Keratinocyte (primary cell): ENCODE measurements at regions not wholly inside any gene's neighbourhood (a gene's known extent, or its start where the extent isn't known, plus 50 kb on each side); places are given as distances from the start of the nearest gene placed in this dataset.

Experiments
- DNase-seq: peaks from one replicate; pipeline ENCODE4 v3.0.0-alpha.2; 2011; ENCODE audit warnings: low read depth, missing footprints, low spot score
- FAIRE-seq: peaks from 2 replicates; lab custom pipeline; 2011; peaks lifted over from hg19 to GRCh38; lab: Jason Lieb, UNC
- H2AFZ ChIP-seq: 2 replicates; pipeline ENCODE4 v1.6.0; 2012; ENCODE audit warnings: low read length, control low read depth, inconsistent platforms; ENCODE audit not compliant: control insufficient read depth
- H3K27ac ChIP-seq: 2 replicates; pipeline ENCODE4 v1.5.1; 2011; ENCODE audit warnings: low read length; ENCODE audit not compliant: control insufficient read depth, insufficient read depth
- H3K27me3 ChIP-seq: 3 replicates; pipeline ENCODE4 v1.6.0; 2011; ENCODE audit warnings: low read length; ENCODE audit not compliant: control insufficient read depth, insufficient read depth; ENCODE audit errors: extremely low read depth
- H3K36me3 ChIP-seq, 2 experiments: 2 replicates in 1 of 2; 3 replicates in 1 of 2; pipeline ENCODE4 v1.5.1; 2011; ENCODE audit warnings: low read length in 2 of 2, mild to moderate bottlenecking in 1 of 2; ENCODE audit not compliant: control insufficient read depth in 2 of 2, insufficient read depth in 2 of 2; ENCODE audit errors: extremely low read depth in 1 of 2
- H3K4me1 ChIP-seq: 3 replicates; pipeline ENCODE4 v1.5.1; 2011; ENCODE audit warnings: low read length; ENCODE audit not compliant: control insufficient read depth, insufficient read depth; ENCODE audit errors: extremely low read depth
- H3K4me2 ChIP-seq: 3 replicates; pipeline ENCODE4 v1.6.0; 2011; ENCODE audit warnings: low read depth, low read length; ENCODE audit not compliant: control insufficient read depth, insufficient read depth; ENCODE audit errors: extremely low read depth
- H3K4me3 ChIP-seq, 3 experiments: fragments of 200-600 bp in 1 of 3; sonication (generic) in 1 of 3; 2 replicates in 2 of 3; 3 replicates in 1 of 3; pipeline ENCODE4 v1.5.1; 2011 to 2016; ENCODE audit warnings: low read length in 3 of 3, mild to moderate bottlenecking in 3 of 3, control low read depth in 2 of 3, inconsistent platforms in 1 of 3, low read depth in 1 of 3, mixed read lengths in 1 of 3, mixed run types in 1 of 3, moderate library complexity in 1 of 3; ENCODE audit not compliant: control insufficient read depth in 2 of 3, insufficient read depth in 2 of 3; ENCODE audit errors: extremely low read depth in 1 of 3
- H3K79me2 ChIP-seq: 2 replicates; pipeline ENCODE4 v1.6.0; 2012; ENCODE audit warnings: low read length; ENCODE audit not compliant: control insufficient read depth, insufficient read depth
- H3K9ac ChIP-seq: 3 replicates; pipeline ENCODE4 v1.6.0; 2011; ENCODE audit warnings: low read length; ENCODE audit not compliant: control insufficient read depth, insufficient read depth; ENCODE audit errors: extremely low read depth
- H3K9me1 ChIP-seq: 3 replicates; pipeline ENCODE4 v1.6.0; 2011; ENCODE audit warnings: low read length; ENCODE audit not compliant: control insufficient read depth, insufficient read depth; ENCODE audit errors: extremely low read depth
- H3K9me3 ChIP-seq: 2 replicates; pipeline ENCODE4 v1.5.1; 2012; ENCODE audit warnings: low read depth, low read length; ENCODE audit not compliant: control insufficient read depth
- H4K20me1 ChIP-seq: 3 replicates; pipeline ENCODE4 v1.6.0; 2011; ENCODE audit warnings: low read length; ENCODE audit not compliant: control insufficient read depth, insufficient read depth; ENCODE audit errors: extremely low read depth
- CTCF ChIP-seq, 3 experiments: IDR thresholded peaks in 1 of 3; conservative IDR thresholded peaks in 1 of 3; optimal IDR thresholded peaks in 1 of 3; 2 replicates in 2 of 3; 3 replicates in 1 of 3; pipeline versions ENCODE3 to v1.5.1; 2011; ENCODE audit warnings: low read length in 3 of 3, mild to moderate bottlenecking in 3 of 3, moderate library complexity in 2 of 3, control low read depth in 1 of 3, inconsistent platforms in 1 of 3; ENCODE audit not compliant: insufficient read depth in 2 of 3; ENCODE audit errors: extremely low read depth in 1 of 3
- EZH2 ChIP-seq: IDR thresholded peaks from one replicate; pipeline ENCODE4 v1.6.1; 2012; ENCODE audit warnings: inconsistent platforms, mild to moderate bottlenecking, low read length, moderate library complexity
- dilution Hi-C: fragments of 300-500 bp; cut with MboI; formaldehyde crosslinking; loops from one replicate; pipeline ENCODE4 v1.7.0; 2020; ENCODE audit warnings: low sequenced_read_pairs; ENCODE audit not compliant: extremely low pct_ligation_motif_present

- H4K20me1 ChIP-seq: no peaks in the 10 kb centered on the region
- no peak overlapping the region for H2AFZ ChIP-seq
- no peak overlapping the region for H3K4me2 ChIP-seq
- dilution Hi-C loops: no loop called here
- H3K9ac ChIP-seq: no peak overlapping the region
- no peaks in the 10 kb centered on the region for H3K9me3 ChIP-seq
- H3K36me3 ChIP-seq: no peaks in the 10 kb centered on the region
- H3K79me2 ChIP-seq: no peaks in the 10 kb centered on the region
- DNase-seq (no peak), FAIRE-seq (no peak)
- H3K9me1 ChIP-seq: no peaks in the 10 kb centered on the region
- no peaks in the 10 kb centered on the region for H3K27me3 ChIP-seq
- H3K4me1 ChIP-seq: peaks cover 36% of the 10 kb centered on the region
- H3K4me3 ChIP-seq: no peak overlapping the region
- no peak overlapping the region for H3K27ac ChIP-seq
- TF ChIP-seq CTCF (optimal IDR thresholded peaks at IDR 0.05 in 1 of 3, IDR thresholded peaks at IDR 0.05 in 1 of 3, conservative IDR thresholded peaks at IDR 0.05 in 1 of 3; ENCODE audit: extremely low read depth in 1 of 3, insufficient read depth in 2 of 3, low read length in 3 of 3) (no peak), EZH2 (no peak)
Measured at GRCh38 chr5:125480911-125481310, 734.5 kb upstream of the ZNF608 start.

- no peaks in the 10 kb centered on the region for H4K20me1 ChIP-seq
- H3K36me3 ChIP-seq: no peaks in the 10 kb centered on the region
- H3K9me3 ChIP-seq: no peaks in the 10 kb centered on the region
- H3K9ac ChIP-seq: no peak overlapping the region
- FAIRE-seq: peak; percentile 59
- DNase-seq: no peak
- no peak overlapping the region for H3K4me2 ChIP-seq
- H3K79me2 ChIP-seq: no peaks in the 10 kb centered on the region
- TF ChIP-seq CTCF (optimal IDR thresholded peaks at IDR 0.05 in 1 of 3, IDR thresholded peaks at IDR 0.05 in 1 of 3, conservative IDR thresholded peaks at IDR 0.05 in 1 of 3; ENCODE audit: extremely low read depth in 1 of 3, insufficient read depth in 2 of 3, low read length in 3 of 3): no peak
- TF ChIP-seq EZH2: no peak
- no peak overlapping the region for H3K4me3 ChIP-seq
- H3K27ac ChIP-seq: no peak overlapping the region
- H3K9me1 ChIP-seq: no peaks in the 10 kb centered on the region
- dilution Hi-C loops: no loop called here
- no peaks in the 10 kb centered on the region for H3K27me3 ChIP-seq
- H3K4me1 ChIP-seq: peaks cover 43% of the 10 kb centered on the region
- H2AFZ ChIP-seq: peak overlapping the region; percentile 27
Measured at GRCh38 chr5:125481506-125482465, 735.3 kb upstream of the ZNF608 start.
